ENCODE measurements at regions not wholly inside any gene's neighbourhood (a gene's known extent, or its start where the extent isn't known, plus 50 kb on each side); places are given as distances from the start of the nearest gene placed in this dataset.

- no peak for TF ChIP-seq TAF1 (IDR thresholded peaks at IDR 0.05; ENCODE audit: borderline replicate concordance, insufficient read depth, low read length)
- no peak for TF ChIP-seq POLR2AphosphoS5 (IDR thresholded peaks at IDR 0.05; ENCODE audit: low read depth, low read length)
Observed at GRCh38 chr14:86115972-86116371, 586.0 kb downstream of the FLRT2 start.

- no peak for TF ChIP-seq REST (IDR thresholded peaks at IDR 0.05; ENCODE audit: insufficient read depth in 1 of 2, low read depth in 2 of 2, low read length in 2 of 2)
Observed at GRCh38 chr14:86104691-86105265, 574.8 kb downstream of the FLRT2 start.

GRCh38 chr14:86094512-86094911, 564.6 kb downstream of the FLRT2 start:
- TF ChIP-seq FOXP2 (optimal IDR thresholded peaks at IDR 0.05; ENCODE audit: borderline replicate concordance, extremely low read depth, extremely low read length, insufficient read depth), result no peak
- TF ChIP-seq TAF1 (IDR thresholded peaks at IDR 0.05; ENCODE audit: borderline replicate concordance, insufficient read depth, low read length), result no peak
- TF ChIP-seq POLR2AphosphoS5 (IDR thresholded peaks at IDR 0.05; ENCODE audit: low read depth, low read length), result no peak
- no peak for TF ChIP-seq REST (IDR thresholded peaks at IDR 0.05; ENCODE audit: insufficient read depth in 1 of 2, low read depth in 2 of 2, low read length in 2 of 2)
- TF ChIP-seq SIN3A (IDR thresholded peaks at IDR 0.05; ENCODE audit: borderline replicate concordance, insufficient read depth, low read length), result no peak

DNA sequence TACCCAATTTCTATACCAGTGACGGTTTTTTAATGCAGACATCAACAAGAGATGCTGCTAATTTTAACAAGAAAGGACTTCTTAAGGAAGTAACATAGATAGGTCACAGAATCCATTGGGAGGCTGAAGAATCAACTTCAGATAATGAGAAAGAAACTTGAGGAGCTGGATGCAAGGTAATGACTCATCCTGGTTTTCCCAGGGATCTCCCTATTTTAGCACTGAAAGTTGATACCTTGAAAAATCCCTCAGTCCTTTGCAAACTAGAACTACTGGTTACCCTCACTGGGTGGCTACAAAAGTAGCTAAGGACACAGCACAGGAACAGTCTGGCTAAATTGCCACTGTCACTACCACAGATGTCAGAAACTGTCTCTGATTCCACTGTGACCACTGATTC, 561.9 kb downstream of the FLRT2 start:
- TF ChIP-seq REST (IDR thresholded peaks at IDR 0.05; ENCODE audit: insufficient read depth in 1 of 2, low read depth in 2 of 2, low read length in 2 of 2) (no peak), TAF1 (IDR thresholded peaks at IDR 0.05; ENCODE audit: borderline replicate concordance, insufficient read depth, low read length) (no peak), POLR2AphosphoS5 (IDR thresholded peaks at IDR 0.05; ENCODE audit: low read depth, low read length) (no peak), SIN3A (IDR thresholded peaks at IDR 0.05; ENCODE audit: borderline replicate concordance, insufficient read depth, low read length) (no peak), FOXP2 (optimal IDR thresholded peaks at IDR 0.05; ENCODE audit: borderline replicate concordance, extremely low read depth, extremely low read length, insufficient read depth) (no peak)

- TF ChIP-seq SIN3A (IDR thresholded peaks at IDR 0.05; ENCODE audit: borderline replicate concordance, insufficient read depth, low read length) (no peak), TAF1 (IDR thresholded peaks at IDR 0.05; ENCODE audit: borderline replicate concordance, insufficient read depth, low read length) (no peak), REST (IDR thresholded peaks at IDR 0.05; ENCODE audit: insufficient read depth in 1 of 2, low read depth in 2 of 2, low read length in 2 of 2) (no peak), POLR2AphosphoS5 (IDR thresholded peaks at IDR 0.05; ENCODE audit: low read depth, low read length) (no peak), FOXP2 (optimal IDR thresholded peaks at IDR 0.05; ENCODE audit: borderline replicate concordance, extremely low read depth, extremely low read length, insufficient read depth) (no peak)
Observed at GRCh38 chr14:86088156-86088555, 558.2 kb downstream of the FLRT2 start.

All from PFSK-1 (cell line).